IMR-90 (cell line): ENCODE measurements at regions not wholly inside any gene's neighbourhood (a gene's known extent, or its start where the extent isn't known, plus 50 kb on each side); places are given as distances from the start of the nearest gene placed in this dataset.

Source experiments
- ATAC-seq: fragments of 200-7000 bp; cut with Tn5 transposase; 2 replicates; pipeline ENCODE4 v1.9.1; 2020; ENCODE audit warnings: low read depth, mild to moderate bottlenecking, moderate library complexity
- BruUV-seq: library from RNA; stranded (reverse); fragments of 400-500 nt; replicated peaks from 2 replicates; lab custom pipeline; 2021; lab: Mats Ljungman, UMichigan
- CTCF ChIA-PET: fragments of 300-600 bp; formaldehyde crosslinking; extraction: SDS; loops from one replicate; lab custom pipeline; 2021; ENCODE audit warnings: antibody characterized with exemption; lab: Yijun Ruan, JAX
- POLR2A ChIA-PET: fragments of 300-600 bp; sonication (Branson Sonifier 250); formaldehyde crosslinking; loops from one replicate; lab custom pipeline; 2022; ENCODE audit warnings: antibody characterized with exemption; ENCODE audit not compliant: unreplicated experiment; lab: Charles Lee
- DNase-seq: peaks from one replicate; pipeline ENCODE4 v3.0.0; 2013
- H2AFZ ChIP-seq: replicated peaks from 2 replicates; pipeline ENCODE3; 2013; ENCODE audit warnings: low read length, mild to moderate bottlenecking; ENCODE audit not compliant: poor library complexity
- H2AK5ac ChIP-seq: 2 replicates; pipeline ENCODE4 v1.6.1; 2013; ENCODE audit warnings: low read depth, low read length, inconsistent platforms
- H2AK9ac ChIP-seq: replicated peaks from 2 replicates; pipeline ENCODE3; 2013; ENCODE audit warnings: mild to moderate bottlenecking, low read depth, low read length, moderate library complexity; ENCODE audit not compliant: poor library complexity
- H2BK120ac ChIP-seq: 2 replicates; pipeline ENCODE4 v1.6.1; 2013; ENCODE audit warnings: low read depth, low read length, inconsistent platforms
- H2BK15ac ChIP-seq: 3 replicates; pipeline ENCODE4 v1.6.1; 2013; ENCODE audit warnings: low read depth, low read length, inconsistent platforms
- H2BK20ac ChIP-seq: 2 replicates; pipeline ENCODE4 v1.6.1; 2013; ENCODE audit warnings: low read depth, mild to moderate bottlenecking, inconsistent platforms, low read length, moderate library complexity
- H2BK5ac ChIP-seq: 2 replicates; pipeline ENCODE4 v1.6.1; 2013; ENCODE audit warnings: mild to moderate bottlenecking, low read depth, low read length, inconsistent platforms; ENCODE audit not compliant: poor library complexity, severe bottlenecking
- H3K14ac ChIP-seq: replicated peaks from 2 replicates; pipeline ENCODE4 v1.6.1; 2013; ENCODE audit warnings: low read depth, low read length, inconsistent platforms
- H3K18ac ChIP-seq: 2 replicates; pipeline ENCODE4 v1.6.1; 2013; ENCODE audit warnings: low read depth, low read length, control low read depth
- H3K23ac ChIP-seq: 2 replicates; pipeline ENCODE4 v1.6.1; 2013; ENCODE audit warnings: low read depth, low read length, inconsistent platforms
- H3K27ac ChIP-seq: 2 replicates; pipeline ENCODE4 v1.5.1; 2013; ENCODE audit warnings: mild to moderate bottlenecking, control low read depth, low read length; ENCODE audit not compliant: insufficient read depth
- H3K27me3 ChIP-seq: 2 replicates; pipeline ENCODE4 v1.6.1; 2013; ENCODE audit warnings: low read length; ENCODE audit not compliant: control insufficient read depth, insufficient read depth
- H3K36me3 ChIP-seq: 2 replicates; pipeline ENCODE4 v1.6.1; 2013; ENCODE audit warnings: low read length, mixed read lengths; ENCODE audit not compliant: control insufficient read depth, insufficient read depth
- H3K4ac ChIP-seq: 2 replicates; pipeline ENCODE4 v1.6.1; 2013; ENCODE audit warnings: low read depth, low read length, inconsistent platforms
- H3K4me1 ChIP-seq: 2 replicates; pipeline ENCODE4 v1.6.1; 2013; ENCODE audit warnings: low read length, mixed read lengths; ENCODE audit not compliant: control insufficient read depth, insufficient read depth
- H3K4me2 ChIP-seq: 2 replicates; pipeline ENCODE4 v1.6.1; 2013; ENCODE audit warnings: low read depth, mild to moderate bottlenecking, control low read depth, low read length, moderate library complexity
- H3K4me3 ChIP-seq: 2 replicates; pipeline ENCODE4 v1.5.1; 2013; ENCODE audit warnings: low read depth, mild to moderate bottlenecking, control low read depth, low read length, moderate library complexity; ENCODE audit not compliant: insufficient read depth
- H3K56ac ChIP-seq: 2 replicates; pipeline ENCODE4 v1.6.1; 2013; ENCODE audit warnings: low read length, inconsistent platforms; ENCODE audit not compliant: insufficient read depth; ENCODE audit errors: extremely low read depth
- H3K79me1 ChIP-seq, 2 experiments: 2 replicates each; pipeline ENCODE4 v1.6.1; 2013; ENCODE audit warnings: low read length in 2 of 2, inconsistent platforms in 1 of 2, low read depth in 1 of 2
- H3K9ac ChIP-seq: 2 replicates; pipeline ENCODE4 v1.6.1; 2013; ENCODE audit warnings: low read depth, low read length, control low read depth
- H3K9me1 ChIP-seq: 2 replicates; pipeline ENCODE4 v1.6.1; 2013; ENCODE audit warnings: low read length, inconsistent platforms; ENCODE audit not compliant: insufficient read depth
- H3K9me3 ChIP-seq: 2 replicates; pipeline ENCODE4 v1.6.1; 2013; ENCODE audit warnings: low read length; ENCODE audit not compliant: control insufficient read depth, insufficient read depth
- H4K20me1 ChIP-seq: 2 replicates; pipeline ENCODE4 v1.6.1; 2013; ENCODE audit warnings: low read length, inconsistent platforms; ENCODE audit not compliant: insufficient read depth
- H4K5ac ChIP-seq: 2 replicates; pipeline ENCODE4 v1.6.1; 2013; ENCODE audit warnings: mild to moderate bottlenecking, low read depth, low read length, control low read depth
- H4K8ac ChIP-seq, 2 experiments: 2 replicates each; pipeline ENCODE4 v1.6.1; 2013; ENCODE audit warnings: low read depth in 2 of 2, low read length in 2 of 2, control low read depth in 1 of 2, inconsistent platforms in 1 of 2
- H4K91ac ChIP-seq: 2 replicates; pipeline ENCODE4 v1.6.1; 2013; ENCODE audit warnings: low read depth, low read length, inconsistent platforms; ENCODE audit not compliant: insufficient read depth
- CHD1 ChIP-seq: IDR thresholded peaks from 2 replicates; pipeline ENCODE4 v1.6.1; 2012; ENCODE audit warnings: low read depth, low read length, improper control_type of control experiment
- ELK1 ChIP-seq: fragments of 150-350 bp; IDR thresholded peaks from 2 replicates; pipeline ENCODE4 v1.6.1; 2016; ENCODE audit warnings: low read depth, mild to moderate bottlenecking, low read length, moderate library complexity, borderline replicate concordance
- FOS ChIP-seq: fragments of 150-350 bp; IDR thresholded peaks from 2 replicates; pipeline ENCODE4 v1.6.1; 2016; ENCODE audit warnings: low read depth, low read length
- MAFK ChIP-seq: IDR thresholded peaks from 2 replicates; pipeline ENCODE4 v1.6.1; 2012; ENCODE audit warnings: low read depth, low read length, improper control_type of control experiment
- WGBS, 2 experiments: methylation state at CpG; one replicate each; pipeline versions ENCODE4 v1.1.5 to v1.1.7; 2013; ENCODE audit warnings: missing lambda C conversion rate in 2 of 2; ENCODE audit not compliant: insufficient read length in 1 of 2; ENCODE audit errors: extremely low coverage in 2 of 2; 5-methylcytosine and 5-hydroxymethylcytosine counted together
- dilution Hi-C: fragments of 300-500 bp; cut with HindIII; formaldehyde crosslinking; loops from one replicate; pipeline ENCODE4 v1.14.3; 2018; ENCODE audit warnings: low sequenced_read_pairs; ENCODE audit not compliant: unreplicated experiment
- in situ Hi-C: fragments of 300-500 bp; cut with MboI; formaldehyde crosslinking; loops from 3 replicates; pipeline ENCODE4 v1.14.3; 2019; ENCODE audit warnings: low sequenced_read_pairs, inconsistent platforms, mixed read lengths
- intact Hi-C: fragments of 100-400 bp; cut with micrococcal nuclease; formaldehyde crosslinking; loops from 2 replicates; pipeline ENCODE4 v1.10.0; 2022

GRCh38 chr5:67416133-67416937 lies 219.7 kb upstream of the CD180 start:
- in situ Hi-C loops, result no loop called here
- H3K4ac ChIP-seq, result no peak overlapping the region
- H2BK5ac ChIP-seq, result no peak overlapping the region
- ChIA-PET CTCF (no interaction called here), POLR2A (no interaction called here)
- H3K79me1 ChIP-seq, result no peaks in the 10 kb centered on the region
- BruUV-seq, result no TSS peak
- H3K14ac ChIP-seq, result no peak overlapping the region
- no CpG with 5 or more reads among the region's 1 CpG for WGBS, 2 experiments
- H4K91ac ChIP-seq, result no peak overlapping the region
- H3K4me2 ChIP-seq, result no peak overlapping the region
- no peak overlapping the region for H3K18ac ChIP-seq
- H4K8ac ChIP-seq, result no peak overlapping the region
- dilution Hi-C loops, result no loop called here
- H3K9ac ChIP-seq, result no peak overlapping the region
- no peak overlapping the region for H4K5ac ChIP-seq
- no peak overlapping the region for H3K56ac ChIP-seq
- no peaks in the 10 kb centered on the region for H4K20me1 ChIP-seq
- no peaks in the 10 kb centered on the region for H3K36me3 ChIP-seq
- H3K9me3 ChIP-seq, result no peaks in the 10 kb centered on the region
- no peaks in the 10 kb centered on the region for H3K27me3 ChIP-seq
- no peak overlapping the region for H2BK20ac ChIP-seq
- TF ChIP-seq CHD1, result no peak
- no peak for TF ChIP-seq ELK1
- no peak for TF ChIP-seq FOS
- TF ChIP-seq MAFK, result no peak
- H2AK9ac ChIP-seq, result no peak overlapping the region
- H2BK120ac ChIP-seq, result no peak overlapping the region
- peaks cover 2% of the 10 kb centered on the region; the same call in 1 of the 2 replicates for H3K9me1 ChIP-seq
- no peak overlapping the region for H2AFZ ChIP-seq
- H3K4me1 ChIP-seq, result no peaks in the 10 kb centered on the region; the same call in 1 of the 2 replicates
- no peak overlapping the region for H3K27ac ChIP-seq
- ATAC-seq (no peak), DNase-seq (no peak)
- H3K4me3 ChIP-seq, result no peak overlapping the region
- intact Hi-C loops, result no loop called here
- H2AK5ac ChIP-seq, result no peak overlapping the region
- H3K23ac ChIP-seq, result no peak overlapping the region
- H2BK15ac ChIP-seq, result no peak overlapping the region
